ENCODE measurements at regions not wholly inside any gene's neighbourhood (a gene's known extent, or its start where the extent isn't known, plus 50 kb on each side); places are given as distances from the start of the nearest gene placed in this dataset.

DNA sequence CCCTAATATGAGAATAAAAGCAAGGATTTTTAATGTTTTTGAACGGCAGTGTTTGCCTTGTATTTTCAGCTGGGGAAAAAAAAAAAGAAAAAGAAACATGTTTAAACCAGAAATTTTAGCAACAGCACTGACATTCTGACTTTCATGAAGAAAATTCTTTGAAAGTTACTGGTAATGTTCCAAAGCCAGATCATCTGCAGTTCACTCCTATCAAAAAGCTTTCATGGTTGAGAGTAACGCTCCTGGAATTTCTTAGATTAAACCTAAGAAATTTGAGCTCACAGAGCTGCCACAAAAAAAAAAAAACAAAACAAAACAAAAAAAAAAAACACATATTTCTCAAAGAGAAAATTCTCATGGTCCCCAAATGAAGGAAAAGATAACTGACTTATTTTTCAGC, 1106.7 kb downstream of the EFNB2 start (continued):
- TF ChIP-seq ZNF462 (CRISPR knock-in tag; IDR thresholded peaks at IDR 0.05) (no peak), EZH2phosphoT487 (IDR thresholded peaks at IDR 0.05; ENCODE audit: unreplicated experiment) (no peak), ZNF331 (CRISPR knock-in tag; IDR thresholded peaks at IDR 0.05; ENCODE audit: low read depth) (no peak), CREB1 (CRISPR knock-in tag; IDR thresholded peaks at IDR 0.05; ENCODE audit: low read depth) (no peak)

DNA sequence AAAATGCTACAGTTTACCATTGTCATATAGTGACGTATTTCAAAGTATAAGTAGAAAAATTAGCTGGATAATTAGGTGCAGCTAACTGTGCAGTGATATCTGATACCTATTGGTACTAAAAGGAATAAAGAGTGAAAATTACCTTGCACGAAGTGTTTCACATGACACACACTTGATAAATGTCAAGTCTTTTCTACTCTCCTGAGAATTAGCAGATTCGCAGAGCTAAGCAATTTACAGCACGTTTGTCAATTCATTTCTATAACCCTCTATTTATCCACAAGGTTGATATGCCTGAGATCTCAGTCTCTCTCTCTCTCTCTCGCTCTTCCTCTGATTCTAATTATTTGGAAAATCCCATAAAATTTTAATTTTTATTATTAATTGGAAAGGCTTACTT, 1109.0 kb downstream of the EFNB2 start:
- Histone ChIP-seq H3K9me2 (ENCODE audit: insufficient read depth) (no peaks in the 10 kb centered on the region), H3K79me2 (replicated peaks; ENCODE audit: insufficient read depth) (no peaks in the 10 kb centered on the region), H3K4me3 (no peak overlapping the region), H3K27ac (ENCODE audit: low read depth) (no peak overlapping the region), H3K4me1 (ENCODE audit: insufficient read depth) (no peaks in the 10 kb centered on the region), H3K27me3 (ENCODE audit: insufficient read depth) (no peaks in the 10 kb centered on the region), H4K20me1 (replicated peaks; ENCODE audit: insufficient read depth) (no peaks in the 10 kb centered on the region), H3K4me2 (no peak overlapping the region), H3K36me3 (ENCODE audit: insufficient read depth) (no peaks in the 10 kb centered on the region), H2AFZ (no peak overlapping the region), H3F3A (replicated peaks; ENCODE audit: low read depth) (no peaks in the 10 kb centered on the region)
- H3K9me3 Mint-ChIP-seq, result peaks cover 2% of the 10 kb centered on the region; the same call in 2 of the 3 replicates
- H3K36me3 Mint-ChIP-seq (ENCODE audit: low read depth), result no peaks in the 10 kb centered on the region
- ATAC-seq (no peak), DNase-seq (ENCODE audit: low spot score) (no peak)
- no peak overlapping the region for H3K4me3 Mint-ChIP-seq
- no peaks in the 10 kb centered on the region; the same call in 2 of the 3 replicates for H3K4me1 Mint-ChIP-seq
- peaks cover 2% of the 10 kb centered on the region for H3K27me3 Mint-ChIP-seq (ENCODE audit: insufficient read depth, low read depth, poor library complexity)
- H3K27ac Mint-ChIP-seq, result no peak overlapping the region
- TF ChIP-seq, protein P1, sequence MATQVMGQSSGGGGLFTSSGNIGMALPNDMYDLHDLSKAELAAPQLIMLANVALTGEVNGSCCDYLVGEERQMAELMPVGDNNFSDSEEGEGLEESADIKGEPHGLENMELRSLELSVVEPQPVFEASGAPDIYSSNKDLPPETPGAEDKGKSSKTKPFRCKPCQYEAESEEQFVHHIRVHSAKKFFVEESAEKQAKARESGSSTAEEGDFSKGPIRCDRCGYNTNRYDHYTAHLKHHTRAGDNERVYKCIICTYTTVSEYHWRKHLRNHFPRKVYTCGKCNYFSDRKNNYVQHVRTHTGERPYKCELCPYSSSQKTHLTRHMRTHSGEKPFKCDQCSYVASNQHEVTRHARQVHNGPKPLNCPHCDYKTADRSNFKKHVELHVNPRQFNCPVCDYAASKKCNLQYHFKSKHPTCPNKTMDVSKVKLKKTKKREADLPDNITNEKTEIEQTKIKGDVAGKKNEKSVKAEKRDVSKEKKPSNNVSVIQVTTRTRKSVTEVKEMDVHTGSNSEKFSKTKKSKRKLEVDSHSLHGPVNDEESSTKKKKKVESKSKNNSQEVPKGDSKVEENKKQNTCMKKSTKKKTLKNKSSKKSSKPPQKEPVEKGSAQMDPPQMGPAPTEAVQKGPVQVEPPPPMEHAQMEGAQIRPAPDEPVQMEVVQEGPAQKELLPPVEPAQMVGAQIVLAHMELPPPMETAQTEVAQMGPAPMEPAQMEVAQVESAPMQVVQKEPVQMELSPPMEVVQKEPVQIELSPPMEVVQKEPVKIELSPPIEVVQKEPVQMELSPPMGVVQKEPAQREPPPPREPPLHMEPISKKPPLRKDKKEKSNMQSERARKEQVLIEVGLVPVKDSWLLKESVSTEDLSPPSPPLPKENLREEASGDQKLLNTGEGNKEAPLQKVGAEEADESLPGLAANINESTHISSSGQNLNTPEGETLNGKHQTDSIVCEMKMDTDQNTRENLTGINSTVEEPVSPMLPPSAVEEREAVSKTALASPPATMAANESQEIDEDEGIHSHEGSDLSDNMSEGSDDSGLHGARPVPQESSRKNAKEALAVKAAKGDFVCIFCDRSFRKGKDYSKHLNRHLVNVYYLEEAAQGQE (IDR thresholded peaks at IDR 0.05; ENCODE audit: unreplicated experiment), result no peak
- TF ChIP-seq ZNF114 (CRISPR knock-in tag; IDR thresholded peaks at IDR 0.05) (no peak), NANOG (IDR thresholded peaks at IDR 0.05; ENCODE audit: borderline replicate concordance) (no peak), ZNF462 (CRISPR knock-in tag; IDR thresholded peaks at IDR 0.05) (no peak)

All from GM23338 (cell line).